ENCODE measurements at regions not wholly inside any gene's neighbourhood (a gene's known extent, or its start where the extent isn't known, plus 50 kb on each side); places are given as distances from the start of the nearest gene placed in this dataset.

DNA sequence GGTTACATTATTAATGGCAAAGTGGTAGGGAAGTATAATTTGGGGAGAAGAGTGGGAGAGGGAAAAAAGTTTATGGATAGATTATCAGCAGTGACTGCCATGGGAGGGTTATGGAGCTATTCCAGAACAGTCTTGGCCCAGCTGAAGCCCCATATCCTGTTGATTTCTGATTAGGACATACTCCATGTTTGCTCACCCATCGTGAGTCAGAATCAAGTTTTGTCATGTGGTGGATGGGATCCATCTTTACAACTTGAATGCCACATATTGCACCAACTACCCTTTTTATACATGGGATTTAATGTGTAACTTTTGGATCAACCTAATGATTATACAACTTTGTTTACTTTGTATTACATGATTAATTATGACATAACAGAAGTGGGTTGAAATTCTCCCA is 217.0 kb downstream of the HAO1 start:
- DNase-seq, result no peak

DNA sequence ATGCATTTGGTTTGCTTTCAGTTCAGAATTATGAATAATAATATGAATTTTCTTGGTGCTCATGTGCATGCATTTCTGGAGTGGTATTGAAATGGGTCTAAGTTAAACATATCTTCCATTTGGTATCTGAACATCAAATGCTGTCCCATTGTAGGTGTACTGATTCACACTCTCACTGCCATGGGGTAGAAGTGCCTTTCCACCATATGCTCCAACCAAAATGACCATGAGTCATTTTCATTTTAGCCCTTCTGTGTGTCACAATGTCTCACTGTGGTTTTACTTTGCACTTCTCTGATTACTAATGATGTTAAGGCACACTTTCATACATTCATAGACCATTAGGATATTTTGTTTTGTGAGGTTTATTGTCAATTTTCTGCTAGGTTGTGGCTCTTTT is 211.9 kb downstream of the HAO1 start:
- no peak for DNase-seq

DNA sequence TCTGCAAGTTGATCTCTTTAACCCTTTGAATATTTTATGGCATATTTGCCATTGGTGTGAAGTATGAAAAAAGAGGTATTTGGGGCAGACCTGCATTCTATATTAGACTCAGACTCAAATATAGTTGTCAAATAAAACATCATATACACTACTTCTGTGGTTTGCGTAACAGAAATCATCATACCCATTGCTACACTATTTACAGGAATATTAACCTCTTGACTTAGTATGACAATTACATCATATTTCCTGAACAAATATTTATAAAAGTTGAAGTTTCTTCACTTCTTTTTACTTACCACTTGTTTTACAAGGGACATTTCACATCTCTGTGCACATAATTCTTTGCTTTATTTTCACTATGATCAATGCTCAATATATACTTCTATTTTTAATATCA is 206.0 kb downstream of the HAO1 start:
- no peak for DNase-seq

DNA sequence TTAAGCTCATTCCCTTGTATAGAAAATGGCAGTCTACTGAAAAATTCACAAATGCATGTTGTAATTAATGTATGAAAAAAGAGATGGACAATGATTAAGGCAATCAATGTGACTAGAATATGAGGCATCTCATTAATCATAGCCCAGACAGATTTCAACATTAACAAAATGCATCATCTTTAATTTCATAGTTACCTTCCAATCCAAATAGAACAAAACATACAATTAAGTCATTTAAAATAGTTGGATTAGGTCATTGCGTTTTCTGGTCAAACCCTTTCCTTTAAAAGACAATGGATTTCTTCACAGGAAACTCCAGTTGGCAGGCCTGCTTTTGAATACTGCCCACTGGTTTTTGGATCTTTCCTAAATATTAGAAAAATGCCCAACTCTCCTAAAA is 203.9 kb downstream of the HAO1 start:
- no peak for DNase-seq

GRCh38 chr20:7741866-7742265 is 198.4 kb downstream of the HAO1 start:
- no peak for DNase-seq

DNA sequence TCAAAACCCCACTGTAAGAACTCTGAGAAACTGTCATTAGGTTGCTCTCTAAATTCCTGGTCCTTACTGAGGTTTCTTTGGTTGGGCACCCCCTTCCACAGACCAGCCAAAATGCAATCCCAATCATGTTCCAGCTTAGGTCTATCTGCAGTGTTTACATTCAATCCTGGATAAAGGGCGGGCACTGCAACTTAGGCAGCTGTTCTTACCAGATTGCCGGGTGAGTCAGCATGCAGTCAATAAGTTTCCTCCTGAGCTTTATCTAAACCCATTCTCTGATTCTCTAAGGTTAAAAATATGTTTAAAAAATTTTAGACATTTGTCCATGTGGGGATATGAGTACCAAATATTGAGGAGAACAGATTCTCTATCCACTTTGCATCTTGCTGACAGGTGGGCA is 197.8 kb downstream of the HAO1 start:
- no peak for DNase-seq

GRCh38 chr20:7744411-7744810 is 195.8 kb downstream of the HAO1 start:
- no peak for DNase-seq

- no peak for DNase-seq
Observed at GRCh38 chr20:7748624-7749023, 191.6 kb downstream of the HAO1 start.

- no peak for DNase-seq
Observed at GRCh38 chr20:7754102-7754501, 186.2 kb downstream of the HAO1 start.

- DNase-seq, result no peak
Observed at GRCh38 chr20:7758406-7758805, 181.9 kb downstream of the HAO1 start.

GRCh38 chr20:7760247-7761031 is 179.8 kb downstream of the HAO1 start:
- no peak for DNase-seq

DNA sequence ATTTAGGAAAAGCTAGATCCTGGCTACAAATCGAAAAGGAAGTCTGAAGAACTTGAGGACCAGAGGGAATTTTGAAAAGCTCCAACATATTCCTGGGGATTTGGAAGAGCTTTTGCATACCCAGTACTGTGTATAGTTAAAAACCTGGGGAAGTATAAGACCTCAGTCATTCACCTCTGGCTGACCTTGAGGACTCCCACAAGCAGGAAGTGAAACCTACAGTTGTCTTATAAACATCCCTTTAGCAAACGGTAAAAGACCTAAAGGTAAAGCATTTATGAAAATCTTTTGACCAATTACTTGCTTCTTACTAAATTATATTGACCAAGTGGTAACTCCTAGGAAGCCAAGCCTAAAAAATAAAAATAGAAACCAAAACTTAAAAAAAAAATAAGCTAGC is 175.0 kb downstream of the HAO1 start:
- no peak for DNase-seq

DNA sequence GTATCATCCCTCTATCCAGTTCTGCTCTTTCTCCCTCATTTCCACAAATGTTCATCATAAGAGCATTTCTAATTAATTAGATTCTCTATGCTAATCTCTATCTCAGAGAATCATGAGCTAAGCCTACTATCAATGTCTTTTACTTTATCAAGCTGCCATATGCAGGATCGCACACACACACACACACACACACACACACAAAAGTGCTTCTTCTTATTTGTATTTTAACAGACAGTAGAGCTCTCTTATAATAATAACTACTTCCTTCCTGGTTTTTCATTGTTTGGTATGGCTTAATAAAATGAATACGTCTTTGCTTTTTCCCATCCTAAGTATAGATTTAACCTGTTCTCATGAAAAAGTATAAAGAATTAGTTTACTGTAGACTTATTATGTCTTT is 170.2 kb downstream of the HAO1 start:
- DNase-seq, result no peak

DNA sequence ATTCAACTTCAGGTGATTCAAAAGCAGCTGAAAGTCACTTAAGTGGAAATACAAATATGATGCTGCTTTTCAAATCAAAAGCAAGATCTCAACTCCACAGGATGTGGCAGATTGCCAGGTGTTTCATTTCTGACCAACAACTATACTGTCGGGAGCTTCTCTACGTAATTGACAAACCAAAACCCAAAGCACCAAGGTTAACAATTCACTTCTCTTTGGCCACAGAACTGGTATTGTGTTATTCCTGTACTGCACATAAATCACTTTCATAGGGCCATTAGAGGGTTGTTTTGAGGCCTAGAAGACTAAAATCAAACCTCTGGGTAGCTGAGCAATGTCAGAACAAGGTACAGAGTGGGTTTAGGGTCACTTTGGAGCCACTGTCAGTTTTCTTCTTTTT is 169.7 kb downstream of the HAO1 start:
- no peak for DNase-seq

- DNase-seq, result peak; percentile 52
Observed at GRCh38 chr20:7772371-7772770, 167.9 kb downstream of the HAO1 start.

DNA sequence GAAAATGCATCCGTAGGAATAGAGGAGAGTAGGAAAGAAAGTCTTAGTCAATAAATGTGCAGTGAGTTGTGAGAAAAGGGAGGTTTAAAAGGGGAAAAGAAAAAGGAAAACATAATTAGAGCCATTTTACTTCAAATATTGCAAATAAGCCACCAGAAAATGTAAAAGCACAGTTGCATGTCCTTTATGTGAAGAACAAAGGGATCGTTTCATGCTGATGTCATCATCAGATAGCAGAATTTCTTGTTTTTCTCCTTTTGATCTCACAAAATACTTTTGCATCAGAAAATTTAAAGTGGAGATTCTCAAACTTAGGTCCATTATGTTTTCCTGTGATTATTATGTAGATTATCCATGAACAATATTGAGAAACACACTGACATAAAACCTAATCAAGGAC is 166.7 kb downstream of the HAO1 start:
- no peak for DNase-seq

DNA sequence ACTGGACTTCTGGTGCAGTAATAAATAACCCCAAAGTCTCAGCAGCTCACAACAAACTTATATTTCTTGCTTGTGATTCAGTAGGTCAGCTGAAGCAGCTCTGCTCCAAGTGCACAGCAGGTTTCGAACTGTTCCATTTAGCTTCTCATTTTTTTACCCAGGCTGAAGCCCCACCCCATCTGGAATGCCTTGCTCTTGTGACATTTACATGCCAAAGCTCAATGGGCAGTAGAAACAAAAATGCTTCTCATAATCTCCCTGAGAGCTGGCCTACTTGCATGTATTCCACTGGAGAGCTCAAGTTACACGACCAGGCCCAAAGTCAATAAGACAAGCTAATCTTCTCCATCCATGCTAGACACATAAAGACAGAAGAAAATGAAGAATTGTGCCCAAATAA is 165.2 kb downstream of the HAO1 start:
- DNase-seq, result peak; percentile 43

DNA sequence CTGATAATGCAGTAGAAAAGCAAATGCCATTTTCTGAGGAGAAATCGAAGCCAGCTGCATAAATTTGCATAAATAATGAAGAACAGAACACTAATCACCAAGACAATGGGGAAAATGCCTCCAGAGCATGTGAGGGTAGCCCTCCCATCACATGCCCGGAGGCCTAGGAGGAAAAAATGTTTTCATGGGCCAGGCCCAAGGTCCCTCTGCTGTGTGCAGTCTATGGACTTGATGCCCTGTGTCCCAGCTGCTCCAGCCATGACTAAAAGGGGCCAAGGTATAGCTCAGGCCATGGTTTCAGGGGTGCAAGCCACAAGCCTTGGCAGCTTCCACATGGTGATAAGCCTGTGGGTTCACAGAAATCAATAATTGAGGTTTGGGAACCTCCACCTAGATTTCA is 164.1 kb downstream of the HAO1 start:
- DNase-seq, result no peak

DNA sequence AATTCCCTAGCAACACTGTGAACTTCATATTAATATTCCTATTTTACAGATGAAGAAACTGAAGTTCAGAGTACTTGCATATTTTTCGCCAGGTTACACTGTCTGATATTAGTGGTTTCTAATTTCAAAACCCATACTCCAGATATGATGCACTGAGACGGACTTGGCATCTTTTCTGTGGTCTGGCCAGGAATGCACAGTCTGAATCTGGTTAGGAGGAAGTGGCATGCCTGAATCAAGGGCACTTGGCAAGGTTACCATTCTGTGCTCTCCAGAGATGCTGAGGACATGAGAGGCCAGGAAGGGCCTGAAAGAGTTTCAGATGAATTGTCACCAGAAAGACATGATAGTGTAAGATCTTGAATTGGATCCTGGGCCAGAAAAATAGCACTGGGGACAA is 150.1 kb downstream of the HAO1 start:
- DNase-seq, result no peak

DNA sequence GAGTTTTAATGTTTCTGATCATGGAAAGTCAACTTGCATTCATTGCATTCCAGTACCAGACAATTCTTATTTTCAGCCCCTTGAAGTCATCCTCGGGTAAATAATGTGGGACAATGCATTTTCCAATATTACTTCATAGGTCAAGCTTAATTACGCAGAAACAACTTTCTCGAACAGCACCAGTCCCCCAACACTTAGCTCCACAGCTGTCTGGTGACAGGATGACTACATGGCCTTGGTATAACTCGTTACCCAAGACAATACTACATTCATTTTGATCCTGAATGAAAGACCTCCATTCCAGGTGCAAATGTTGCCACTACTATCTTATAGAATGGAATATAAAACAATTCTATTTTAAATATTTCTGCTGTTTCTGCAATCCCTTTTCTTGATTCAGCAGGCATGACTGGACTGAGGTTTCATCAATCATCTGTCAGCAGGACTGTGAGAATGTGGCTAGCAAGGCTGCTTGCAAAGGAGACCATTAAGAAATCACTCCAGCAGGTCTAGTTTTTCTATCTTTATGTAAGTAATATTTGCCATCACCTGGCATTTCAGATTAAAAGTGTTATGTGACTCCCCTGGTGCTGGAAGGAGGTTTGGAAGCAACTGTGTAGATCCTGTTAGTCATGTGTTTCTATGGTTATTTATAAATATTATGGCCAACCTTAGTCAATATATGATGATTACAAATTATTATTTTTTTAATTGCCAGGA is 147.9 kb downstream of the HAO1 start:
- no peak for DNase-seq

DNA sequence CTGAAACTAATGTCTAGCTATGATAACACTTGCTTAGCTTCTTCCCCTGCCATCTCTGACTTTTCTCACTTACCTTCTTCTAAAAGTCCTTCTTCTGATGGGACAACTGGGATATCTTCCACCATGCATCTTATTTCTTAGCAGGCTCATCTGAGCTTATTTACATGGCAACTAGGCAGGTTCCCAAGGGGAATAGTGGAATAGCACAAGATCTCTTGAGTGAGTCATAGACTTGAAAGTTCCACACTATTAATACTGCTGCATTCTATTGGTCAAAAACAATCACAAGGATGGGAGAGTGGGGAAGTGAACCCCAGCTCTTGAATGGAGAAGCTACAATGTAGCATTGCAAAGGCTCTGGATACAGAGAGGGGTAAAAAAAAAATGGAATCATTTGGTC is 142.1 kb downstream of the HAO1 start:
- DNase-seq, result no peak

DNA sequence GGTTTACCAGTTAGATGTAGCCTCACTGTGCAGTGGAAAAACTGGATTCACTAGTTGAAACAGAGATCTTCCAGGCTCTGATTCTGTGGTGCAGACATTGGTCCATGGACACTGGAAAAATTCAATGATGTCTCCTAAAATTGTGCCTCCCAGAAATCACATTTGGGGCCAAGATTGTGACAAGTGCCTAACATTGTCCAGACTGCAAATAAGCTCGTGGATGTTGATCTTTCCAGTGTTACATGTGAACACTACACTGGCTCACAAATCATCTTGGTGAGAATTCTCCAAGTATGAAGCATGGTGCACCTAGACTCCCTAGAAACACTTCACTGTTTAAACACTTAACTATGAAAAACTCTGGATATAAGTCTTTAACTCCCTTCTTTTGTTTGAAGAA is 140.4 kb downstream of the HAO1 start:
- no peak for DNase-seq

- DNase-seq, result peak; percentile 22
Observed at GRCh38 chr20:7803411-7804151, 136.7 kb downstream of the HAO1 start.

DNA sequence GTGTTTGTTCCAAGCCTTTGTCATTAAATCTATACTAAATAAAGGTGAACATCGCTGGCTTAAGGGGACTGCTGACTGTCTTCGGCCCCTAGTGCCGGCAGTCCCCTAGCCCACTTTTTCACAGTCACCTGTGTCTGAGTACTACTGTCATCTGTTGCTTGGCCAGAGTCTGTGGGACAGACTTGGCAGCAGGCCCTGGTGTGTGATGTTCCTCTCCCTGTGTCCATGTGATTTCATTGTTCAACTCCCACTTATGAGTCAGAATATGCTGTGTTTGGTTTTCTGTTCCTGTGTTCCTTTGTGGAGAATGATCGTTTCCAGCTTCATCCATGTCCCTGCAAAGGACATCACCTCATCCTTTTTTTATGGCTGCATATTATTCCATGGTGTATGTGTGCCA is 133.4 kb downstream of the HAO1 start:
- no peak for DNase-seq
